Kidney tubule cell (primary cell): ENCODE measurements at regions not wholly inside any gene's neighbourhood (a gene's known extent, or its start where the extent isn't known, plus 50 kb on each side); places are given as distances from the start of the nearest gene placed in this dataset.
A peak's percentile ranks its signal among the peaks of the same experiment; 100 is the strongest.

Experiments
- DNase-seq: peaks from one replicate; pipeline ENCODE4 v3.0.0-alpha.2; 2018; ENCODE audit warnings: low spot score

GRCh38 chr5:155919725-155920124 is 407.2 kb upstream of the SGCD start:
- DNase-seq = no peak

GRCh38 chr5:155921621-155922020 is 405.3 kb upstream of the SGCD start:
- DNase-seq = no peak

GRCh38 chr5:155923784-155924183 is 403.2 kb upstream of the SGCD start:
- no peak for DNase-seq

- no peak for DNase-seq
These were observed 400.9 kb upstream of the SGCD start for GRCh38 chr5:155926031-155926430.

GRCh38 chr5:155926766-155927165 is 400.2 kb upstream of the SGCD start:
- DNase-seq = no peak

- DNase-seq = no peak
These were observed 397.9 kb upstream of the SGCD start for GRCh38 chr5:155929112-155929511.

GRCh38 chr5:155934964-155935363 is 392.0 kb upstream of the SGCD start:
- no peak for DNase-seq

GRCh38 chr5:155935723-155936122 is 391.2 kb upstream of the SGCD start:
- DNase-seq = no peak

- no peak for DNase-seq
These were observed 390.2 kb upstream of the SGCD start for GRCh38 chr5:155936520-155937406.

GRCh38 chr5:155938051-155938450 is 388.9 kb upstream of the SGCD start:
- no peak for DNase-seq

GRCh38 chr5:155941340-155941739 is 385.6 kb upstream of the SGCD start:
- no peak for DNase-seq

- peak; percentile 65 for DNase-seq
These were observed 383.2 kb upstream of the SGCD start for GRCh38 chr5:155943516-155944407.

GRCh38 chr5:155947394-155948062 is 379.4 kb upstream of the SGCD start:
- no peak for DNase-seq

- DNase-seq = no peak
These were observed 378.4 kb upstream of the SGCD start for GRCh38 chr5:155948576-155948975.

GRCh38 chr5:155952486-155953089 is 374.4 kb upstream of the SGCD start:
- DNase-seq = no peak

GRCh38 chr5:155953335-155953734 is 373.6 kb upstream of the SGCD start:
- peak; percentile 23 for DNase-seq

- peak; percentile 69 for DNase-seq
These were observed 372.1 kb upstream of the SGCD start for GRCh38 chr5:155954701-155955445.

- DNase-seq = no peak
These were observed 369.1 kb upstream of the SGCD start for GRCh38 chr5:155957884-155958283.

GRCh38 chr5:155959082-155959481 is 367.9 kb upstream of the SGCD start:
- no peak for DNase-seq

GRCh38 chr5:155960177-155960576 is 366.8 kb upstream of the SGCD start:
- no peak for DNase-seq

GRCh38 chr5:155969537-155969936 is 357.4 kb upstream of the SGCD start:
- DNase-seq = no peak
